ENCODE measurements at regions not wholly inside any gene's neighbourhood (a gene's known extent, or its start where the extent isn't known, plus 50 kb on each side); places are given as distances from the start of the nearest gene placed in this dataset.
"Not testable (repeated sequence)": the region's sequence is repeated elsewhere in the genome, so short reads cannot be mapped to it uniquely, and the experiment has no call there.

GRCh38 chr2:90238505-90239230, 1547.2 kb downstream of the RPIA start:
- DNase-seq, result not testable (repeated sequence)

GRCh38 chr2:90239769-90240168, 1548.3 kb downstream of the RPIA start:
- DNase-seq, result not testable (repeated sequence)

- not testable (repeated sequence) for DNase-seq
Measured at GRCh38 chr2:90244902-90245765, 1553.7 kb downstream of the RPIA start.

GRCh38 chr2:90248400-90248799, 1556.9 kb downstream of the RPIA start:
- not testable (repeated sequence) for DNase-seq

GRCh38 chr2:90250350-90250749, 1558.9 kb downstream of the RPIA start:
- DNase-seq, result not testable (repeated sequence)

- DNase-seq, result not testable (repeated sequence)
Measured at GRCh38 chr2:90251576-90251975, 1560.1 kb downstream of the RPIA start.

GRCh38 chr2:90253306-90253705, 1561.8 kb downstream of the RPIA start:
- not testable (repeated sequence) for DNase-seq

- not testable (repeated sequence) for DNase-seq
Measured at GRCh38 chr2:90266888-90267287, 1575.4 kb downstream of the RPIA start.

- not testable (repeated sequence) for DNase-seq
Measured at GRCh38 chr2:90287751-90288150, 1596.3 kb downstream of the RPIA start.

GRCh38 chr2:90288396-90288795, 1596.9 kb downstream of the RPIA start:
- not testable (repeated sequence) for DNase-seq

- not testable (repeated sequence) for DNase-seq
Measured at GRCh38 chr2:90289291-90289980, 1598.0 kb downstream of the RPIA start.

GRCh38 chr2:90290701-90291100, 1599.2 kb downstream of the RPIA start:
- DNase-seq, result not testable (repeated sequence)

GRCh38 chr2:90291168-90291883, 1599.9 kb downstream of the RPIA start:
- not testable (repeated sequence) for DNase-seq

- not testable (repeated sequence) for DNase-seq
Measured at GRCh38 chr2:90291934-90292333, 1600.5 kb downstream of the RPIA start.

- not testable (repeated sequence) for DNase-seq
Measured at GRCh38 chr2:90292451-90292850, 1601.0 kb downstream of the RPIA start.

- not testable (repeated sequence) for DNase-seq
Measured at GRCh38 chr2:90293224-90293623, 1601.8 kb downstream of the RPIA start.

GRCh38 chr2:90293806-90294205, 1602.3 kb downstream of the RPIA start:
- not testable (repeated sequence) for DNase-seq

GRCh38 chr2:90295036-90295750, 1603.7 kb downstream of the RPIA start:
- not testable (repeated sequence) for DNase-seq

- DNase-seq, result not testable (repeated sequence)
Measured at GRCh38 chr2:90296484-90296777, 1605.0 kb downstream of the RPIA start.

- DNase-seq, result not testable (repeated sequence)
Measured at GRCh38 chr2:90297701-90298100, 1606.2 kb downstream of the RPIA start.

GRCh38 chr2:90298126-90298755, 1606.8 kb downstream of the RPIA start:
- DNase-seq, result not testable (repeated sequence)
